ENCODE measurements at regions not wholly inside any gene's neighbourhood (a gene's known extent, or its start where the extent isn't known, plus 50 kb on each side); places are given as distances from the start of the nearest gene placed in this dataset.

DNA sequence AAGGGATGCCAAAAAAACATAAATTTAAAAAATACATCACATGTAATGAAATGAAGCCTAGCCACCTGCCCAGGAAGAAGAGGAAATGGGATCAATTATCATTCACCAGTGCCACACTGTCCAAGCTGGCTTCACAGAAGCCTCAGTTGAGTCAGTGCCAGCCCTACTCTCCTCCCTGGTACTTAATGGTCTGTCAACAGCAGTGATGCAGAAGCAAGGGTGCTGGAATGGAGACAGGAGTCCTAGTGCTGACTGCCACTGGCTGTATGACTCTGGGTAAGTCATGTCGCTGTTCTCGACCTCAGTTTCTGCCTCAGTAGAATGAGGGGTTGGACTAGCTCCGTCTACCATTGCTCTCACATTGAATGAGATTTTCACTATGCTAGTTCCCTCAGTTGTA, 78.5 kb upstream of the LARS2 start:
- 0% methylated on average over 3 of the region's 3 CpGs for WGBS (ENCODE audit: missing lambda C conversion rate)
- ChIA-PET POLR2A (no interaction called here), CTCF (no interaction called here)
- no peak overlapping the region for H3K4me3 ChIP-seq
- no peaks in the 10 kb centered on the region; the same call in 2 of the 3 replicates for H3K9me3 ChIP-seq
- DNase-seq (ENCODE audit: low read depth in 1 of 2, low spot score in 1 of 2) (no peak), FAIRE-seq (no peak), ATAC-seq (no peak)
- no peak overlapping the region for H3K4me2 ChIP-seq
- H3K4me1 ChIP-seq: no peaks in the 10 kb centered on the region
- no peak overlapping the region for H3K27ac ChIP-seq
- no peak for TF ChIP-seq ZC3H11A (IDR thresholded peaks at IDR 0.05)
- TF ChIP-seq, protein P1, sequence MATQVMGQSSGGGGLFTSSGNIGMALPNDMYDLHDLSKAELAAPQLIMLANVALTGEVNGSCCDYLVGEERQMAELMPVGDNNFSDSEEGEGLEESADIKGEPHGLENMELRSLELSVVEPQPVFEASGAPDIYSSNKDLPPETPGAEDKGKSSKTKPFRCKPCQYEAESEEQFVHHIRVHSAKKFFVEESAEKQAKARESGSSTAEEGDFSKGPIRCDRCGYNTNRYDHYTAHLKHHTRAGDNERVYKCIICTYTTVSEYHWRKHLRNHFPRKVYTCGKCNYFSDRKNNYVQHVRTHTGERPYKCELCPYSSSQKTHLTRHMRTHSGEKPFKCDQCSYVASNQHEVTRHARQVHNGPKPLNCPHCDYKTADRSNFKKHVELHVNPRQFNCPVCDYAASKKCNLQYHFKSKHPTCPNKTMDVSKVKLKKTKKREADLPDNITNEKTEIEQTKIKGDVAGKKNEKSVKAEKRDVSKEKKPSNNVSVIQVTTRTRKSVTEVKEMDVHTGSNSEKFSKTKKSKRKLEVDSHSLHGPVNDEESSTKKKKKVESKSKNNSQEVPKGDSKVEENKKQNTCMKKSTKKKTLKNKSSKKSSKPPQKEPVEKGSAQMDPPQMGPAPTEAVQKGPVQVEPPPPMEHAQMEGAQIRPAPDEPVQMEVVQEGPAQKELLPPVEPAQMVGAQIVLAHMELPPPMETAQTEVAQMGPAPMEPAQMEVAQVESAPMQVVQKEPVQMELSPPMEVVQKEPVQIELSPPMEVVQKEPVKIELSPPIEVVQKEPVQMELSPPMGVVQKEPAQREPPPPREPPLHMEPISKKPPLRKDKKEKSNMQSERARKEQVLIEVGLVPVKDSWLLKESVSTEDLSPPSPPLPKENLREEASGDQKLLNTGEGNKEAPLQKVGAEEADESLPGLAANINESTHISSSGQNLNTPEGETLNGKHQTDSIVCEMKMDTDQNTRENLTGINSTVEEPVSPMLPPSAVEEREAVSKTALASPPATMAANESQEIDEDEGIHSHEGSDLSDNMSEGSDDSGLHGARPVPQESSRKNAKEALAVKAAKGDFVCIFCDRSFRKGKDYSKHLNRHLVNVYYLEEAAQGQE (IDR thresholded peaks at IDR 0.05): no peak
- no peak for TF ChIP-seq CHD4 (IDR thresholded peaks at IDR 0.05; ENCODE audit: borderline replicate concordance)
- TF ChIP-seq CEBPB (IDR thresholded peaks at IDR 0.05): no peak
- TF ChIP-seq JUNB (IDR thresholded peaks at IDR 0.05): no peak
- no peak for TF ChIP-seq RCOR1 (IDR thresholded peaks at IDR 0.05; ENCODE audit: low read depth, low read length)
- TF ChIP-seq, protein P2, sequence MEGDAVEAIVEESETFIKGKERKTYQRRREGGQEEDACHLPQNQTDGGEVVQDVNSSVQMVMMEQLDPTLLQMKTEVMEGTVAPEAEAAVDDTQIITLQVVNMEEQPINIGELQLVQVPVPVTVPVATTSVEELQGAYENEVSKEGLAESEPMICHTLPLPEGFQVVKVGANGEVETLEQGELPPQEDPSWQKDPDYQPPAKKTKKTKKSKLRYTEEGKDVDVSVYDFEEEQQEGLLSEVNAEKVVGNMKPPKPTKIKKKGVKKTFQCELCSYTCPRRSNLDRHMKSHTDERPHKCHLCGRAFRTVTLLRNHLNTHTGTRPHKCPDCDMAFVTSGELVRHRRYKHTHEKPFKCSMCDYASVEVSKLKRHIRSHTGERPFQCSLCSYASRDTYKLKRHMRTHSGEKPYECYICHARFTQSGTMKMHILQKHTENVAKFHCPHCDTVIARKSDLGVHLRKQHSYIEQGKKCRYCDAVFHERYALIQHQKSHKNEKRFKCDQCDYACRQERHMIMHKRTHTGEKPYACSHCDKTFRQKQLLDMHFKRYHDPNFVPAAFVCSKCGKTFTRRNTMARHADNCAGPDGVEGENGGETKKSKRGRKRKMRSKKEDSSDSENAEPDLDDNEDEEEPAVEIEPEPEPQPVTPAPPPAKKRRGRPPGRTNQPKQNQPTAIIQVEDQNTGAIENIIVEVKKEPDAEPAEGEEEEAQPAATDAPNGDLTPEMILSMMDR (IDR thresholded peaks at IDR 0.05): no peak
- TF ChIP-seq BHLHE40 (IDR thresholded peaks at IDR 0.05; ENCODE audit: low read depth, low read length): no peak
- TF ChIP-seq, protein P3, sequence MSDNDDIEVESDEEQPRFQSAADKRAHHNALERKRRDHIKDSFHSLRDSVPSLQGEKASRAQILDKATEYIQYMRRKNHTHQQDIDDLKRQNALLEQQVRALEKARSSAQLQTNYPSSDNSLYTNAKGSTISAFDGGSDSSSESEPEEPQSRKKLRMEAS (IDR thresholded peaks at IDR 0.05): no peak
- TF ChIP-seq KDM1A (IDR thresholded peaks at IDR 0.05; ENCODE audit: low read depth): no peak
- TF ChIP-seq RFX5 (IDR thresholded peaks at IDR 0.05): no peak
- TF ChIP-seq HOXA7 (CRISPR knock-in tag; IDR thresholded peaks at IDR 0.05): no peak
- no peak for TF ChIP-seq TFCP2L1 (CRISPR knock-in tag; IDR thresholded peaks at IDR 0.05)
- TF ChIP-seq, protein P4, sequence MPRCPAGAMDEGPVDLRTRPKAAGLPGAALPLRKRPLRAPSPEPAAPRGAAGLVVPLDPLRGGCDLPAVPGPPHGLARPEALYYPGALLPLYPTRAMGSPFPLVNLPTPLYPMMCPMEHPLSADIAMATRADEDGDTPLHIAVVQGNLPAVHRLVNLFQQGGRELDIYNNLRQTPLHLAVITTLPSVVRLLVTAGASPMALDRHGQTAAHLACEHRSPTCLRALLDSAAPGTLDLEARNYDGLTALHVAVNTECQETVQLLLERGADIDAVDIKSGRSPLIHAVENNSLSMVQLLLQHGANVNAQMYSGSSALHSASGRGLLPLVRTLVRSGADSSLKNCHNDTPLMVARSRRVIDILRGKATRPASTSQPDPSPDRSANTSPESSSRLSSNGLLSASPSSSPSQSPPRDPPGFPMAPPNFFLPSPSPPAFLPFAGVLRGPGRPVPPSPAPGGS (IDR thresholded peaks at IDR 0.05): no peak
- no peak for TF ChIP-seq FOSL2 (IDR thresholded peaks at IDR 0.05)
- no peak for TF ChIP-seq FOSL2 (CRISPR knock-in tag; IDR thresholded peaks at IDR 0.05)
- TF ChIP-seq RARB (CRISPR knock-in tag; IDR thresholded peaks at IDR 0.05): no peak
- TF ChIP-seq, protein P5, sequence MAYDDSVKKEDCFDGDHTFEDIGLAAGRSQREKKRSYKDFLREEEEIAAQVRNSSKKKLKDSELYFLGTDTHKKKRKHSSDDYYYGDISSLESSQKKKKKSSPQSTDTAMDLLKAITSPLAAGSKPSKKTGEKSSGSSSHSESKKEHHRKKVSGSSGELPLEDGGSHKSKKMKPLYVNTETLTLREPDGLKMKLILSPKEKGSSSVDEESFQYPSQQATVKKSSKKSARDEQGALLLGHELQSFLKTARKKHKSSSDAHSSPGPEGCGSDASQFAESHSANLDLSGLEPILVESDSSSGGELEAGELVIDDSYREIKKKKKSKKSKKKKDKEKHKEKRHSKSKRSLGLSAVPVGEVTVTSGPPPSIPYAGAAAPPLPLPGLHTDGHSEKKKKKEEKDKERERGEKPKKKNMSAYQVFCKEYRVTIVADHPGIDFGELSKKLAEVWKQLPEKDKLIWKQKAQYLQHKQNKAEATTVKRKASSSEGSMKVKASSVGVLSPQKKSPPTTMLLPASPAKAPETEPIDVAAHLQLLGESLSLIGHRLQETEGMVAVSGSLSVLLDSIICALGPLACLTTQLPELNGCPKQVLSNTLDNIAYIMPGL (CRISPR knock-in tag; IDR thresholded peaks at IDR 0.05; ENCODE audit: borderline replicate concordance): no peak
- TF ChIP-seq NR3C1 (IDR thresholded peaks at IDR 0.05): no peak
- TF ChIP-seq SREBF2 (IDR thresholded peaks at IDR 0.05): no peak
- TF ChIP-seq, protein P6, sequence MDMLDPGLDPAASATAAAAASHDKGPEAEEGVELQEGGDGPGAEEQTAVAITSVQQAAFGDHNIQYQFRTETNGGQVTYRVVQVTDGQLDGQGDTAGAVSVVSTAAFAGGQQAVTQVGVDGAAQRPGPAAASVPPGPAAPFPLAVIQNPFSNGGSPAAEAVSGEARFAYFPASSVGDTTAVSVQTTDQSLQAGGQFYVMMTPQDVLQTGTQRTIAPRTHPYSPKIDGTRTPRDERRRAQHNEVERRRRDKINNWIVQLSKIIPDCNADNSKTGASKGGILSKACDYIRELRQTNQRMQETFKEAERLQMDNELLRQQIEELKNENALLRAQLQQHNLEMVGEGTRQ (IDR thresholded peaks at IDR 0.05): no peak

Measured in A549 (cell line).